Endothelial cell of umbilical vein (primary cell): ENCODE measurements at regions not wholly inside any gene's neighbourhood (a gene's known extent, or its start where the extent isn't known, plus 50 kb on each side); places are given as distances from the start of the nearest gene placed in this dataset.

Source experiments
- BruUV-seq: library from RNA; stranded (reverse); fragments of 400-500 nt; replicated peaks from 2 replicates; lab custom pipeline; 2021; lab: Mats Ljungman, UMichigan
- CTCF ChIA-PET: fragments of 300-600, 350-600 bp; sonication (Branson Sonifier 250); formaldehyde crosslinking; loops from one replicate; lab custom pipeline; 2021; ENCODE audit warnings: antibody characterized with exemption, inconsistent platforms; lab: Charles Lee
- POLR2A ChIA-PET: fragments of 300-600, 350-600 bp; sonication (Branson Sonifier 250); formaldehyde crosslinking; loops from one replicate; lab custom pipeline; 2021; ENCODE audit warnings: antibody characterized with exemption, inconsistent platforms; lab: Charles Lee
- DNase-seq: peaks from one replicate; pipeline ENCODE4 v3.0.0-alpha.2; 2011; ENCODE audit warnings: low read depth, low spot score
- FAIRE-seq: peaks from 2 replicates; lab custom pipeline; 2011; peaks lifted over from hg19 to GRCh38; lab: Jason Lieb, UNC
- H2AFZ ChIP-seq: 2 replicates; pipeline ENCODE4 v1.6.0; 2012; ENCODE audit warnings: low read depth, low read length, control low read depth, inconsistent platforms
- H3K27ac ChIP-seq: 2 replicates; pipeline ENCODE4 v1.5.1; 2011; ENCODE audit warnings: low read depth, mild to moderate bottlenecking, control low read depth, low read length, moderate library complexity; ENCODE audit not compliant: insufficient read depth
- H3K27me3 ChIP-seq, 2 experiments: 2 replicates each; pipeline versions ENCODE4 v1.6.0 to v1.6.1; 2011; ENCODE audit warnings: low read length in 2 of 2, mixed read lengths in 1 of 2; ENCODE audit not compliant: control insufficient read depth in 2 of 2, insufficient read depth in 2 of 2
- H3K36me3 ChIP-seq, 2 experiments: 2 replicates in 1 of 2; 3 replicates in 1 of 2; pipeline ENCODE4 v1.5.1; 2011; ENCODE audit warnings: low read length in 2 of 2, mild to moderate bottlenecking in 1 of 2, moderate library complexity in 1 of 2; ENCODE audit not compliant: control insufficient read depth in 2 of 2, insufficient read depth in 2 of 2; ENCODE audit errors: extremely low read depth in 1 of 2
- H3K4me1 ChIP-seq: 3 replicates; pipeline ENCODE4 v1.5.1; 2011; ENCODE audit warnings: mild to moderate bottlenecking, low read length; ENCODE audit not compliant: control insufficient read depth, insufficient read depth; ENCODE audit errors: extremely low read depth
- H3K4me2 ChIP-seq: 2 replicates; pipeline ENCODE4 v1.6.1; 2011; ENCODE audit warnings: low read length, control low read depth, mixed read lengths; ENCODE audit not compliant: insufficient read depth
- H3K4me3 ChIP-seq, 3 experiments: fragments of 200-600 bp in 1 of 3; sonication (generic), shearing (Covaris generic) in 1 of 3; replicated peaks in 1 of 3; 2 replicates each; pipeline ENCODE4 v1.5.1; 2011 to 2016; ENCODE audit warnings: control low read depth in 3 of 3, low read length in 3 of 3, mild to moderate bottlenecking in 2 of 3, inconsistent platforms in 1 of 3, low read depth in 1 of 3, moderate library complexity in 1 of 3; ENCODE audit not compliant: insufficient read depth in 1 of 3
- H3K79me2 ChIP-seq: 2 replicates; pipeline ENCODE4 v1.6.0; 2012; ENCODE audit warnings: low read length, inconsistent platforms; ENCODE audit not compliant: control insufficient read depth, insufficient read depth
- H3K9ac ChIP-seq: replicated peaks from 2 replicates; pipeline ENCODE3; 2011; ENCODE audit warnings: low read length, control low read depth; ENCODE audit not compliant: insufficient read depth; ENCODE audit errors: extremely low read depth
- H3K9me1 ChIP-seq: replicated peaks from 3 replicates; pipeline ENCODE4 v1.6.0; 2011; ENCODE audit warnings: mild to moderate bottlenecking, low read length; ENCODE audit not compliant: control insufficient read depth, insufficient read depth; ENCODE audit errors: extremely low read depth
- H3K9me3 ChIP-seq: replicated peaks from 2 replicates; pipeline ENCODE4 v1.5.1; 2012; ENCODE audit warnings: low read length, inconsistent platforms; ENCODE audit not compliant: control insufficient read depth, insufficient read depth
- H4K20me1 ChIP-seq: replicated peaks from 2 replicates; pipeline ENCODE3; 2011; ENCODE audit warnings: mild to moderate bottlenecking, low read length; ENCODE audit not compliant: control insufficient read depth, insufficient read depth; ENCODE audit errors: extremely low read depth
- CTCF ChIP-seq, 2 donors: IDR thresholded peaks; 1 replicate in 1 of 2; 2 replicates in 1 of 2; pipeline ENCODE4 v1.5.1; 2011; ENCODE audit warnings: low read length in 2 of 2, mild to moderate bottlenecking in 2 of 2, moderate library complexity in 2 of 2, control low read depth in 1 of 2, inconsistent platforms in 1 of 2, low read depth in 1 of 2; ENCODE audit not compliant: insufficient read depth in 1 of 2; ENCODE audit errors: extremely low read depth in 1 of 2
- EZH2 ChIP-seq: IDR thresholded peaks from 2 replicates; pipeline ENCODE4 v1.6.1; 2012; ENCODE audit warnings: borderline replicate concordance, low read depth, mild to moderate bottlenecking, moderate library complexity, low read length, inconsistent platforms; ENCODE audit not compliant: severe bottlenecking
- FOS ChIP-seq: IDR thresholded peaks from 2 replicates; pipeline ENCODE4 v1.6.1; 2011; ENCODE audit warnings: mild to moderate bottlenecking, low read length, moderate library complexity, borderline replicate concordance; ENCODE audit not compliant: insufficient read depth
- GATA2 ChIP-seq: IDR thresholded peaks from 2 replicates; pipeline ENCODE4 v1.7.0; 2011; ENCODE audit warnings: low read depth, mild to moderate bottlenecking, moderate library complexity, mixed read lengths, low read length; ENCODE audit not compliant: insufficient read length, insufficient read depth
- JUN ChIP-seq: IDR thresholded peaks from 2 replicates; pipeline ENCODE4 v1.6.1; 2011; ENCODE audit warnings: borderline replicate concordance, low read depth; ENCODE audit not compliant: insufficient read length, insufficient read depth
- MAX ChIP-seq: IDR thresholded peaks from 2 replicates; pipeline ENCODE4 v1.6.1; 2011; ENCODE audit not compliant: insufficient read depth, insufficient read length
- MYC ChIP-seq: IDR thresholded peaks from one replicate; pipeline ENCODE4 v1.6.1; 2011; ENCODE audit warnings: mild to moderate bottlenecking, low read depth, low read length
- POLR2A ChIP-seq: IDR thresholded peaks from 2 replicates; pipeline ENCODE4 v1.6.1; 2012; ENCODE audit warnings: low read depth, mild to moderate bottlenecking, control low read depth, low read length
- POLR2AphosphoS5 ChIP-seq: IDR thresholded peaks from 2 replicates; pipeline ENCODE4 v1.6.1; 2012; ENCODE audit warnings: low read depth, mild to moderate bottlenecking, control low read depth, low read length, moderate library complexity; ENCODE audit not compliant: insufficient read depth
- dilution Hi-C: fragments of 300-500 bp; cut with MboI; formaldehyde crosslinking; loops from one replicate; pipeline ENCODE4 v1.15.0; 2019; ENCODE audit warnings: low sequenced_read_pairs; ENCODE audit not compliant: extremely low pct_ligation_motif_present
- intact Hi-C: fragments of 100-400 bp; cut with micrococcal nuclease; formaldehyde crosslinking; loops from one replicate; pipeline ENCODE4 v1.10.0; 2022

- CTCF ChIA-PET = no interaction called here
- Histone ChIP-seq H4K20me1 (no peaks in the 10 kb centered on the region), H3K27ac (no peak overlapping the region), H3K9ac (no peak overlapping the region), H3K27me3 (no peaks in the 10 kb centered on the region), H3K36me3 (no peaks in the 10 kb centered on the region), H3K9me3 (no peaks in the 10 kb centered on the region), H3K79me2 (no peaks in the 10 kb centered on the region), H2AFZ (no peak overlapping the region), H3K4me1 (no peaks in the 10 kb centered on the region), H3K9me1 (no peaks in the 10 kb centered on the region), H3K4me3 (no peak overlapping the region), H3K4me2 (no peak overlapping the region)
- dilution Hi-C loops (no loop called here), intact Hi-C loops (no loop called here)
- BruUV-seq = no TSS peak
- POLR2A ChIA-PET = no interaction called here
- TF ChIP-seq MAX (no peak), POLR2AphosphoS5 (no peak), MYC (no peak), GATA2 (no peak), JUN (no peak), POLR2A (no peak), FOS (no peak)
- DNase-seq = no peak
- no peak for FAIRE-seq
Observed at GRCh38 chr5:44028226-44028625, 361.0 kb downstream of the FGF10 start.

GRCh38 chr5:44022622-44023021 lies 366.6 kb downstream of the FGF10 start:
- no TSS peak for BruUV-seq
- no peaks in the 10 kb centered on the region for H3K4me1 ChIP-seq
- POLR2A ChIA-PET = no interaction called here
- no peaks in the 10 kb centered on the region for H3K9me3 ChIP-seq
- H3K79me2 ChIP-seq = no peaks in the 10 kb centered on the region
- DNase-seq = no peak
- no peak for FAIRE-seq
- no peak overlapping the region for H3K27ac ChIP-seq
- CTCF ChIA-PET = no interaction called here
- intact Hi-C loops = no loop called here
- no peaks in the 10 kb centered on the region for H3K27me3 ChIP-seq
- no peak overlapping the region for H3K4me2 ChIP-seq
- no peaks in the 10 kb centered on the region for H3K9me1 ChIP-seq
- H3K9ac ChIP-seq = no peak overlapping the region
- H2AFZ ChIP-seq = no peak overlapping the region
- dilution Hi-C loops = no loop called here
- no peak for TF ChIP-seq FOS
- no peak for TF ChIP-seq POLR2AphosphoS5
- no peak for TF ChIP-seq CTCF (IDR thresholded peaks at IDR 0.05; ENCODE audit: extremely low read depth in 1 of 2, insufficient read depth in 1 of 2, low read depth in 1 of 2, low read length in 2 of 2)
- no peak for TF ChIP-seq GATA2
- no peak for TF ChIP-seq JUN
- TF ChIP-seq EZH2 = no peak
- no peak for TF ChIP-seq MYC
- TF ChIP-seq MAX = no peak
- no peak for TF ChIP-seq POLR2A
- no peak overlapping the region for H3K4me3 ChIP-seq
- no peaks in the 10 kb centered on the region for H3K36me3 ChIP-seq
- H4K20me1 ChIP-seq = no peaks in the 10 kb centered on the region
